ENCODE measurements at regions not wholly inside any gene's neighbourhood (a gene's known extent, or its start where the extent isn't known, plus 50 kb on each side); places are given as distances from the start of the nearest gene placed in this dataset.

DNA sequence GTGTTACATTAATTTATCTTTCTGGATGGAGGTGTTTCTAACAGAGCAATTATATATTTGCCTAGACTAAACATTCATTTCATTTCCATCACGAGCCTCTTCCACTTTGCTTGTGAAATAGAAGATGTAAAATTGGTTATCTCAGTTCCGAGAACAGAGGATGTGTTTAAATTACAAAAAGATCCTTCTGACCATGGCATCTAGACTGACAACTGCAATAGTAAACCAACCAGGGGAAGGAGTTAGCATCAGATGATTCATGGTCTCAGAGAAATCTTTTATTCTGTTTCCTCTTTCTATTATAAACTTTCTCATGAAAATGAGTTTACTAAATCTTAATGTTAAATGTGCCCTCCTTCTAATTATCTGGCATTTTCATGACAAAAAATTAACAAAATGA, 149.8 kb upstream of the WDR11 start:
- FAIRE-seq (no peak), DNase-seq (no peak)
- Histone ChIP-seq H3K36me3 (ENCODE audit: control insufficient read depth in 2 of 3, insufficient read depth in 3 of 3, low read length in 3 of 3) (no peaks in the 10 kb centered on the region), H3K27me3 (ENCODE audit: control insufficient read depth, insufficient read depth, low read length) (no peaks in the 10 kb centered on the region), H3K9me3 (ENCODE audit: control insufficient read depth in 2 of 3, insufficient read depth in 1 of 3, low read length in 3 of 3) (peaks cover 0 to 8% (median 0%) of the 10 kb centered on the region in 3 donors), H3K4me3 (ENCODE audit: low read length in 3 of 3) (no peak overlapping the region), H3K27ac (ENCODE audit: low read depth in 2 of 2, low read length in 2 of 2) (no peak overlapping the region), H3K9ac (ENCODE audit: low read length in 3 of 3) (no peak overlapping the region), H3K4me1 (ENCODE audit: control insufficient read depth in 2 of 3, insufficient read depth in 2 of 3, low read depth in 1 of 3, low read length in 3 of 3) (no peaks in the 10 kb centered on the region)
- TF ChIP-seq, protein P1, sequence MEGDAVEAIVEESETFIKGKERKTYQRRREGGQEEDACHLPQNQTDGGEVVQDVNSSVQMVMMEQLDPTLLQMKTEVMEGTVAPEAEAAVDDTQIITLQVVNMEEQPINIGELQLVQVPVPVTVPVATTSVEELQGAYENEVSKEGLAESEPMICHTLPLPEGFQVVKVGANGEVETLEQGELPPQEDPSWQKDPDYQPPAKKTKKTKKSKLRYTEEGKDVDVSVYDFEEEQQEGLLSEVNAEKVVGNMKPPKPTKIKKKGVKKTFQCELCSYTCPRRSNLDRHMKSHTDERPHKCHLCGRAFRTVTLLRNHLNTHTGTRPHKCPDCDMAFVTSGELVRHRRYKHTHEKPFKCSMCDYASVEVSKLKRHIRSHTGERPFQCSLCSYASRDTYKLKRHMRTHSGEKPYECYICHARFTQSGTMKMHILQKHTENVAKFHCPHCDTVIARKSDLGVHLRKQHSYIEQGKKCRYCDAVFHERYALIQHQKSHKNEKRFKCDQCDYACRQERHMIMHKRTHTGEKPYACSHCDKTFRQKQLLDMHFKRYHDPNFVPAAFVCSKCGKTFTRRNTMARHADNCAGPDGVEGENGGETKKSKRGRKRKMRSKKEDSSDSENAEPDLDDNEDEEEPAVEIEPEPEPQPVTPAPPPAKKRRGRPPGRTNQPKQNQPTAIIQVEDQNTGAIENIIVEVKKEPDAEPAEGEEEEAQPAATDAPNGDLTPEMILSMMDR (IDR thresholded peaks at IDR 0.05; ENCODE audit: borderline replicate concordance, extremely low read depth, insufficient read depth): no peak
- intact Hi-C loops (cut with DNase I): no loop called here

DNA sequence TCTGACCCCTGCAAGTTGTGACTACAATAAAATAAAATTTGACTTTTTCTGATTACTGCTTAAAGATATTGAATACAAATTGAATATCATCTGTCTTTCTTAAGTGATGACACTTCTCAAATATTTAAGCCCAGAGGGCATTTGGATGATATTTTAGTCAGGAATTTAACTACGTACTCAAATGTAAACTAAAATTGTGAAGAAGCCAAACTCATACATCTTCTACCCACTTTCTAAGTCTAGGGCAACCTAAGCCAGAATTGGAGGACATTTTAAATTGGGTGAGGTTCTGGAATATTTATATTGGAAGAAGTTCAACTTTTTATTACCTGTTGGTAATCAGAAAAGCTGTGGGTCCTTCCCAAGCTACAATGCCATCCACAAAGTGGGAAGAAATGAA, 149.1 kb upstream of the WDR11 start:
- FAIRE-seq (no peak), DNase-seq (no peak)
- Histone ChIP-seq H3K4me1 (ENCODE audit: control insufficient read depth in 2 of 3, insufficient read depth in 2 of 3, low read depth in 1 of 3, low read length in 3 of 3) (no peaks in the 10 kb centered on the region), H3K4me3 (ENCODE audit: low read length in 3 of 3) (no peak overlapping the region), H3K36me3 (ENCODE audit: control insufficient read depth in 2 of 3, insufficient read depth in 3 of 3, low read length in 3 of 3) (no peaks in the 10 kb centered on the region), H3K27ac (ENCODE audit: low read depth in 2 of 2, low read length in 2 of 2) (no peak overlapping the region), H3K9me3 (ENCODE audit: control insufficient read depth in 2 of 3, insufficient read depth in 1 of 3, low read length in 3 of 3) (peaks cover 0 to 5% (median 0%) of the 10 kb centered on the region in 3 donors), H3K9ac (ENCODE audit: low read length in 3 of 3) (no peak overlapping the region), H3K27me3 (ENCODE audit: control insufficient read depth, insufficient read depth, low read length) (no peaks in the 10 kb centered on the region)
- TF ChIP-seq, protein P1 (IDR thresholded peaks at IDR 0.05; ENCODE audit: borderline replicate concordance, extremely low read depth, insufficient read depth): no peak
- intact Hi-C loops (cut with DNase I): no loop called here

DNA sequence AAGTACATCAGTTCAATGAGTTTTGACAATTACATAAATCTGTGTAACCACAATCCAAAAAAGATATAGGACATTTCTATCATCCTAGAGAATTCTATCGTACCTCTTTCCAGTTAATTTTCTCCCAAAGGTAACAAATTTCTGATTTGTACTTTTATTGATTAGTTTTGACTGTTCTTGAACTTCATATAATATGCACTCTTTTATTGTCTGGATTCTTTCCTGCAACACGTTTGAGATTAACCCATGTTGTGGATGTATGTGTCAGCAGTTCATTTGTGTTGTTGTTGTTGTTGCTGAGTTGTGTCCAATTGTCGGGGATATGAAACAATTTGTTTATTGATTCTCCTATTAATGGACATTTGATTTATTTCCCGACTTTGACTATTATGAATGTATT, 145.9 kb upstream of the WDR11 start:
- Histone ChIP-seq H3K4me3 (ENCODE audit: low read length in 3 of 3) (no peak overlapping the region), H3K9ac (ENCODE audit: low read length in 3 of 3) (no peak overlapping the region), H3K27ac (ENCODE audit: low read depth in 2 of 2, low read length in 2 of 2) (no peak overlapping the region), H3K9me3 (ENCODE audit: control insufficient read depth in 2 of 3, insufficient read depth in 1 of 3, low read length in 3 of 3) (no peaks in the 10 kb centered on the region), H3K36me3 (ENCODE audit: control insufficient read depth in 2 of 3, insufficient read depth in 3 of 3, low read length in 3 of 3) (no peaks in the 10 kb centered on the region), H3K27me3 (ENCODE audit: control insufficient read depth, insufficient read depth, low read length) (no peaks in the 10 kb centered on the region), H3K4me1 (ENCODE audit: control insufficient read depth in 2 of 3, insufficient read depth in 2 of 3, low read depth in 1 of 3, low read length in 3 of 3) (no peaks in the 10 kb centered on the region)
- intact Hi-C loops (cut with DNase I): no loop called here
- no peak for FAIRE-seq
- TF ChIP-seq, protein P1 (IDR thresholded peaks at IDR 0.05; ENCODE audit: borderline replicate concordance, extremely low read depth, insufficient read depth): no peak
- DNase-seq: no peak

DNA sequence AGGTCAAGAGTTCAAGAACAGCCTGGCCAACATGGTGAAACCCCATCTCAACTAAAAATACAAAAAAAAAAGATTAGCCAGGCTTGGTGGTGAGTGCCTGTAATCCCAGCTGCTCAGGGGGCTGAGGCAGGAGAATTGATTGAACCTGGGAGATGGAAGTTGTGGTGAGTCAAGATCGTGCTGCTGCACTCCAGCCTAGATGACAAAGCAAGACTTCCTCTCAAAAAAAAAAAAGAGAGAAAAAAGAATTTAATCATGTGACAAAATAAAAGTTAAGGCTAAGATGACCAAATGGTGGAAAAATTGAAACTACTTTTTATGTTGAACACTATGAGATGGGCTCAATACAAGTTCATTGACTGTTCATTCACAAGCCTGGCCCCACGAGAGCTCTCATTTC, 141.1 kb upstream of the WDR11 start:
- TF ChIP-seq, protein P1 (IDR thresholded peaks at IDR 0.05; ENCODE audit: borderline replicate concordance, extremely low read depth, insufficient read depth): no peak
- Histone ChIP-seq H3K9ac (ENCODE audit: low read length in 3 of 3) (no peak overlapping the region), H3K36me3 (ENCODE audit: control insufficient read depth in 2 of 3, insufficient read depth in 3 of 3, low read length in 3 of 3) (no peaks in the 10 kb centered on the region), H3K4me1 (ENCODE audit: control insufficient read depth in 2 of 3, insufficient read depth in 2 of 3, low read depth in 1 of 3, low read length in 3 of 3) (no peaks in the 10 kb centered on the region), H3K9me3 (ENCODE audit: control insufficient read depth in 2 of 3, insufficient read depth in 1 of 3, low read length in 3 of 3) (no peaks in the 10 kb centered on the region), H3K27me3 (ENCODE audit: control insufficient read depth, insufficient read depth, low read length) (no peaks in the 10 kb centered on the region), H3K4me3 (ENCODE audit: low read length in 3 of 3) (no peak overlapping the region), H3K27ac (ENCODE audit: low read depth in 2 of 2, low read length in 2 of 2) (no peak overlapping the region)
- DNase-seq (no peak), FAIRE-seq (no peak)
- intact Hi-C loops (cut with DNase I): no loop called here
